ENCODE measurements at regions not wholly inside any gene's neighbourhood (a gene's known extent, or its start where the extent isn't known, plus 50 kb on each side); places are given as distances from the start of the nearest gene placed in this dataset.

DNA sequence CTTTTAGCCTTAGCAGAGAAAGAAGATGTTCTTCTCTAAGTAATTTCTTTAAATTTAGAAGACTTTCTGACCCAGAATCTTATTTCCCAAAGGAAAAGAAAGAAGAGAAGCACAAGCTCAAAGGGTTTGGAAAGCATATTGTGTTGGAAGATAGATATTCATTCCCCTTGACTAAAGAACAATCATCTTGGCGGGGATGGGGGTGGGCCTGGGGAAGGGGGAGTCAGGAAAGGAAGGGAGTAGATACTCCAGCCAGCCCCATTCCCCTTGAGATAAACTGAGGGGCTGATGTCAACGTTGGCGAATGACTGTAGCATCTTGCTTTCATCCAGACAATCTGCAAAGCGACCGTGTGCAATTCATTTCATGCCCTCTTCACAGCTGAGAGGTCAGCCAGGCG, 66.5 kb upstream of the SIPA1L2 start:
- intact Hi-C loops (cut with DNase I) = no loop called here
- no peak for DNase-seq

DNA sequence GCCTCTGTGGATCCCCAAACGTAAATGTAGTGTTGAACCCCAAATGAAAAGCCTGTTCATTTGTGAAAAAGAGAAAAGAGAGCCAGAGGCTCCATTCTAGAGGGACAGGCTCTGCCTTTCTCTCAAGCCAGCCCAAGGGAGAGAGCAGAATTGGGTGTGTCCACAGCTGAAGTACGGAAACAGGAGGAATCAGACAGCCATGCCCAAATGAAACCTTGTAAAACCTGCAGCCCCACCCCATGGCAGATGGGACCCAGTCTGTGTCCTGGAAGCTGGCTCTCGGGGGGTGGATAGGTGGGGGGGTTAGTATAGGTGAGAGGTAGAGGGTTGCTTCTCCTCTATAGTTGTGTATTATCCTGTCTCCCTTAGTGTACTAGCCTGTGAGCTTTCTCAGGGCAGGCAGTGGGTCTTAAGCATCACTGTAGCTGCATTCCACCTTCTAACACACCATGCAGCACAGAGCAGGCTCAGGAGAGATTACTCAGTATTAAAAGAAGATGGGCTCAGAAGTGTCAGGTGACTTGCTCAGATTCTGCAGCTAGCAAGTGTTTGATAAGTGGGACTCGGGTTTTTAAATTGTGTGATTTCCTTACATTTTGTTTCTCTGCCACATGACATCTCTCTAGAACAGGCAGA, 67.4 kb upstream of the SIPA1L2 start:
- no peaks in the 10 kb centered on the region for H3K4me1 ChIP-seq
- H3K27me3 ChIP-seq = no peaks in the 10 kb centered on the region
- no peak overlapping the region for H3K4me3 ChIP-seq
- H3K9me3 ChIP-seq = no peaks in the 10 kb centered on the region
- TF ChIP-seq, protein P1, sequence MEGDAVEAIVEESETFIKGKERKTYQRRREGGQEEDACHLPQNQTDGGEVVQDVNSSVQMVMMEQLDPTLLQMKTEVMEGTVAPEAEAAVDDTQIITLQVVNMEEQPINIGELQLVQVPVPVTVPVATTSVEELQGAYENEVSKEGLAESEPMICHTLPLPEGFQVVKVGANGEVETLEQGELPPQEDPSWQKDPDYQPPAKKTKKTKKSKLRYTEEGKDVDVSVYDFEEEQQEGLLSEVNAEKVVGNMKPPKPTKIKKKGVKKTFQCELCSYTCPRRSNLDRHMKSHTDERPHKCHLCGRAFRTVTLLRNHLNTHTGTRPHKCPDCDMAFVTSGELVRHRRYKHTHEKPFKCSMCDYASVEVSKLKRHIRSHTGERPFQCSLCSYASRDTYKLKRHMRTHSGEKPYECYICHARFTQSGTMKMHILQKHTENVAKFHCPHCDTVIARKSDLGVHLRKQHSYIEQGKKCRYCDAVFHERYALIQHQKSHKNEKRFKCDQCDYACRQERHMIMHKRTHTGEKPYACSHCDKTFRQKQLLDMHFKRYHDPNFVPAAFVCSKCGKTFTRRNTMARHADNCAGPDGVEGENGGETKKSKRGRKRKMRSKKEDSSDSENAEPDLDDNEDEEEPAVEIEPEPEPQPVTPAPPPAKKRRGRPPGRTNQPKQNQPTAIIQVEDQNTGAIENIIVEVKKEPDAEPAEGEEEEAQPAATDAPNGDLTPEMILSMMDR (IDR thresholded peaks at IDR 0.05) = no peak
- peak overlapping the region in 1 of 2 donors; percentile 46 for H3K9ac ChIP-seq (ENCODE audit: low read depth in 2 of 2, low read length in 2 of 2)
- peak overlapping the region; percentile 59 for H3K27ac ChIP-seq
- H3K36me3 ChIP-seq = no peaks in the 10 kb centered on the region
- intact Hi-C loops (cut with DNase I) = no loop called here
- DNase-seq = peak; percentile 77

More for the DNA sequence above, 66.5 kb upstream of the SIPA1L2 start:
- Histone ChIP-seq H3K4me1 (no peaks in the 10 kb centered on the region), H3K4me3 (no peak overlapping the region), H3K27me3 (no peaks in the 10 kb centered on the region), H3K9me3 (no peaks in the 10 kb centered on the region), H3K27ac (peak overlapping the region; percentile 59), H3K9ac (ENCODE audit: low read depth in 2 of 2, low read length in 2 of 2) (no peak overlapping the region), H3K36me3 (no peaks in the 10 kb centered on the region)
- TF ChIP-seq, protein P1 (IDR thresholded peaks at IDR 0.05) = no peak

DNA sequence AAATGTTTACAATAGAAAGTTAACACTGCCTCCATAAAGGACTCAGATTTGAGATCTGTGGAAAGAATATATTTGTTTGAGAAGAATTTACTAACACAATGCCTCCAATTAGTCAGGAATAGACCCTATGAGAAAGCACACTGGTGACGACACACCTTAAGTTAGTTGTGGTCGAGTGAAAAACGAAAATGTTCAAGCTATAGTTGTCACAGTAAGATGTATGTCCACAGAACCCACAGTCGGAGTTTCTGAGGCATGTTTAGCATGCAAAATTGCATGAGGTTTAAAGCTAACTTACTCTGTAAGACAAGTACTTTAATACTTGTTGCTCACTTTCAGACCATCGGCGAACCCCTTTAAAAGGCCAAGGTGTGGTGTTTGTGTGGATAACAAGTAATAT, 69.9 kb upstream of the SIPA1L2 start:
- Histone ChIP-seq H3K9ac (ENCODE audit: low read depth in 2 of 2, low read length in 2 of 2) (no peak overlapping the region), H3K4me1 (peaks cover 5% of the 10 kb centered on the region), H3K27ac (no peak overlapping the region), H3K27me3 (no peaks in the 10 kb centered on the region), H3K9me3 (no peaks in the 10 kb centered on the region), H3K4me3 (no peak overlapping the region), H3K36me3 (no peaks in the 10 kb centered on the region)
- DNase-seq = no peak
- TF ChIP-seq, protein P1 (IDR thresholded peaks at IDR 0.05) = no peak
- intact Hi-C loops (cut with DNase I) = no loop called here

DNA sequence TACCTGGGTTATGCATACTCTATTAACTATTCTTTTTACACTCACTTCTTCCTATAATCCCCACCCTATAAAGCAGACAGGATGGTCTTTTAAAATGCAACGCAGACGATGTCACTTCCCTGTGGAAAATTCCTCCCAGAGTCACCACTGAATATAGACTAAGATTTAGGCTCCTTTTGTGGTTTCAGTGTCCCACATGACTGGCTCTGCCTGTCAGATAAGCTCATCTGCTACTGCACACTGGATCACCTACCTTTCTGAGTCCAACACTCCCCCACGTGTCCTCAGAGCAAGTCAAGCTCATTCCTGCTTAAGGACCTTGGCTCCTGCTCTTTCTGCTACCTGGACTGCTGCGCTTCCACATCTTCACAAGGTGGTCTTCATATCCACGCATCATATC, 73.0 kb upstream of the SIPA1L2 start:
- intact Hi-C loops (cut with DNase I) = no loop called here
- Histone ChIP-seq H3K4me1 (peaks cover 5% of the 10 kb centered on the region), H3K9me3 (no peaks in the 10 kb centered on the region), H3K36me3 (no peaks in the 10 kb centered on the region), H3K4me3 (no peak overlapping the region), H3K27me3 (no peaks in the 10 kb centered on the region), H3K27ac (no peak overlapping the region), H3K9ac (ENCODE audit: low read depth in 2 of 2, low read length in 2 of 2) (no peak overlapping the region)
- TF ChIP-seq, protein P1 (IDR thresholded peaks at IDR 0.05) = no peak
- no peak for DNase-seq

DNA sequence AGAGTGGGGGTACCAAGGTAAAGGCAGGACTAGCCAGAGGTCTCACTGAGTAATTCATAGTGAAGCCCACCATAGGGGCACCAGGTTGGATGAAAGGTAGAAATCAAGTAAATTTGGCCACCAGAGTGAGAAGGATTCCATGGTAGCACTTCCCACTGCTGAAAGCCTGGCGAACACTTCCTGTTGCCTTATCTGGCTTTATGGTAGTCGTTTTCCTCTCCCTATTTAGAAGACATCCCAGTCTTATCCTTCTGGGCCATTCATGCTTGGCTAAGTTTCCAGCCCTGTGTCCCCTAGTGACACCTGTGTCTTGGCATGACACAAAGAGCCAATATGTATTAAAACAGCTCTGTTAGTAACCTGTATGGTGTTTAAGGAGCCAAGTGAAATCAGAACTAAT, 74.3 kb upstream of the SIPA1L2 start:
- DNase-seq = no peak
- TF ChIP-seq, protein P1 (IDR thresholded peaks at IDR 0.05) = no peak
- no peaks in the 10 kb centered on the region for H3K27me3 ChIP-seq
- H3K9ac ChIP-seq (ENCODE audit: low read depth in 2 of 2, low read length in 2 of 2) = no peak overlapping the region
- no peaks in the 10 kb centered on the region for H3K9me3 ChIP-seq
- no peaks in the 10 kb centered on the region for H3K36me3 ChIP-seq
- peak overlapping the region; percentile 38 for H3K27ac ChIP-seq
- intact Hi-C loops (cut with DNase I) = no loop called here
- H3K4me3 ChIP-seq = no peak overlapping the region
- peaks cover 5% of the 10 kb centered on the region for H3K4me1 ChIP-seq
